ENCODE measurements at regions not wholly inside any gene's neighbourhood (a gene's known extent, or its start where the extent isn't known, plus 50 kb on each side); places are given as distances from the start of the nearest gene placed in this dataset.

- no peak overlapping the region for H3K4me3 Mint-ChIP-seq
Observed at GRCh38 chr2:118333664-118334063, 245.4 kb downstream of the INSIG2 start.

DNA sequence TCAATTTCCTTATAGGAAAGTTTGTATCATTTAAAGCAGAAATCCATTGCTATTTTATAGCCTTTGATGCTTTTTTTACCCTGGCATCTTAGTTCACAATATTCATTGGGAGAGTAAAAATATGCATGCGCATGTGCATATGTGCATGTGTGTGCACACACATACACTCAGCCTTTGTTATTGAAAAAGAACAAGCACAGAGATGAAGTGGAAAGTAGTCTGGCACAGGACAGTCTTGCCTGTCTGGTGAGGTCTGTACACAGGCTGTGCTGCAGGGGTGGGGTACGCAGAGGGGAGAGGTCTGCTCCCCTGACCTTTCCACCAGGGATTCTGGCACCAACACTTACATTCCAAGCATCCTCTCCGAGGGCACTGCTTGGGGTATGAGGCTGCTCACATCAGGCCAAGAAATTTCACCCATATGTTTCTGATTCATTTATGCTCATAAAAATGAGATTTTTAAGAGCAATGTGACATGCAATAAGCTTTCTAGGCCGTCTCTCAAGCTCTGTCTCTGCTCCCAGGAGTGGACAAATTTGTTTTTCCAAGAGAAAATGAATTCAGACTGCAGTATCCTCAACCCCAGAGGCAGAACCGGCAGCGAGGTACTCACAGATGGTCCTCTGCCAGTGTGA, 237.2 kb downstream of the INSIG2 start:
- no peak overlapping the region for H3K27ac Mint-ChIP-seq
- peaks cover 0 to 5% of the 10 kb centered on the region in 2 experiments for H3K27me3 ChIP-seq (ENCODE audit: control insufficient read depth in 1 of 2, insufficient read depth in 2 of 2, low read length in 2 of 2)
- no peaks in the 10 kb centered on the region for H3K9me3 Mint-ChIP-seq
- no peak for TF ChIP-seq CTCF (IDR thresholded peaks at IDR 0.05)
- DNase-seq (no peak), ATAC-seq (ENCODE audit: poor library complexity) (no peak)
- no peaks in the 10 kb centered on the region for H3K9me3 ChIP-seq (ENCODE audit: control insufficient read depth in 1 of 2, insufficient read depth in 1 of 2, low read length in 2 of 2)
- no peaks in the 10 kb centered on the region for H3K36me3 ChIP-seq (ENCODE audit: insufficient read depth, low read length)
- H3K36me3 Mint-ChIP-seq (ENCODE audit: low read depth), result no peaks in the 10 kb centered on the region
- intact Hi-C loops (cut with DNase I, micrococcal nuclease), result no loop called here
- H3K4me3 Mint-ChIP-seq, result no peak overlapping the region
- peaks cover 24% of the 10 kb centered on the region for H3K27me3 Mint-ChIP-seq
- no peak overlapping the region for H3K27ac ChIP-seq (ENCODE audit: low read depth in 1 of 2, low read length in 2 of 2)
- no peaks in the 10 kb centered on the region for H3K4me1 Mint-ChIP-seq (ENCODE audit: low read depth)
- CTCF ChIA-PET, result no interaction called here
- POLR2A ChIA-PET, result no interaction called here
- no peaks in the 10 kb centered on the region for H3K4me1 ChIP-seq (ENCODE audit: insufficient read depth, low read length)
- no peak overlapping the region for H3K4me3 ChIP-seq (ENCODE audit: low read length)

More at GRCh38 chr2:118333664-118334063, 245.4 kb downstream of the INSIG2 start:
- Histone ChIP-seq H3K4me1 (ENCODE audit: insufficient read depth, low read length) (no peaks in the 10 kb centered on the region), H3K36me3 (ENCODE audit: insufficient read depth, low read length) (no peaks in the 10 kb centered on the region), H3K9me3 (ENCODE audit: control insufficient read depth in 1 of 2, insufficient read depth in 1 of 2, low read length in 2 of 2) (peaks cover 0 to 3% of the 10 kb centered on the region in 2 experiments), H3K27me3 (ENCODE audit: control insufficient read depth in 1 of 2, insufficient read depth in 2 of 2, low read length in 2 of 2) (no peaks in the 10 kb centered on the region), H3K27ac (ENCODE audit: low read depth in 1 of 2, low read length in 2 of 2) (no peak overlapping the region), H3K4me3 (ENCODE audit: low read length) (no peak overlapping the region)
- peaks cover 35% of the 10 kb centered on the region for H3K27me3 Mint-ChIP-seq
- no peak for TF ChIP-seq CTCF (IDR thresholded peaks at IDR 0.05)
- ChIA-PET POLR2A (no interaction called here), CTCF (interaction anchor here (0.5 kb wide), 1 partner anchor 738 kb away, joined by 3 read pairs; no protein-coding TSS in a partner anchor)
- DNase-seq (no peak), ATAC-seq (ENCODE audit: poor library complexity) (no peak)
- H3K36me3 Mint-ChIP-seq (ENCODE audit: low read depth), result no peaks in the 10 kb centered on the region
- no peaks in the 10 kb centered on the region for H3K4me1 Mint-ChIP-seq (ENCODE audit: low read depth)
- H3K9me3 Mint-ChIP-seq, result peaks cover 6% of the 10 kb centered on the region
- intact Hi-C loops (cut with DNase I, micrococcal nuclease), result no loop called here
- no peak overlapping the region for H3K27ac Mint-ChIP-seq

DNA sequence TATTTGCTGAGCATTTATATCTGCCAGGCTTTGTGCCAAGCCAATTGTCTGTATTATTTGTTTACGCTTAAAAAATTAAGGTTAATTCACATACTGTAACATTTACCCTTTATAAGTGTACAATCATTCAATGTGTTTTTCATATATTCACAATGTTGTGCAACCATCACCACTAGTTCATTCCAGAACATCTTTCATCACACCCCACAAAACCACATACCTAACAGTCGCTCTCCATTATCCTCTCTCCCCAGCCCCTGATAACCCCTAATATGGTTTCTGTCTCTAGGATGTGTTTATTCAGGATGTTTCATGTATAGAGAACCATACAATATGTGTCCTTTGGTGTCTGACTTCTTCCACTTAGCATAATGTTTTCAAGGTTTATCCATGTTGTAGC, 234.1 kb downstream of the INSIG2 start:
- Mint-ChIP-seq H3K4me3 (no peak overlapping the region), H3K9me3 (no peaks in the 10 kb centered on the region), H3K36me3 (ENCODE audit: low read depth) (no peaks in the 10 kb centered on the region), H3K27me3 (peaks cover 29% of the 10 kb centered on the region), H3K27ac (no peak overlapping the region), H3K4me1 (ENCODE audit: low read depth) (no peaks in the 10 kb centered on the region)
- Histone ChIP-seq H3K9me3 (ENCODE audit: control insufficient read depth in 1 of 2, insufficient read depth in 1 of 2, low read length in 2 of 2) (no peaks in the 10 kb centered on the region), H3K4me3 (ENCODE audit: low read length) (no peak overlapping the region), H3K36me3 (ENCODE audit: insufficient read depth, low read length) (no peaks in the 10 kb centered on the region), H3K4me1 (ENCODE audit: insufficient read depth, low read length) (no peaks in the 10 kb centered on the region), H3K27me3 (ENCODE audit: control insufficient read depth in 1 of 2, insufficient read depth in 2 of 2, low read length in 2 of 2) (peaks cover 0 to 11% of the 10 kb centered on the region in 2 experiments), H3K27ac (ENCODE audit: low read depth in 1 of 2, low read length in 2 of 2) (no peak overlapping the region)
- no peak for ATAC-seq (ENCODE audit: poor library complexity)
- intact Hi-C loops (cut with DNase I, micrococcal nuclease), result no loop called here
- TF ChIP-seq CTCF (IDR thresholded peaks at IDR 0.05), result no peak
- CTCF ChIA-PET, result no interaction called here
- POLR2A ChIA-PET, result no interaction called here
- no peak for DNase-seq
